Glomerular visceral epithelial cell (primary cell): ENCODE measurements at regions not wholly inside any gene's neighbourhood (a gene's known extent, or its start where the extent isn't known, plus 50 kb on each side); places are given as distances from the start of the nearest gene placed in this dataset.

Source experiments
- DNase-seq: peaks from one replicate; pipeline ENCODE4 v3.0.0-alpha.2; 2016; ENCODE audit errors: extremely low spot score

DNA sequence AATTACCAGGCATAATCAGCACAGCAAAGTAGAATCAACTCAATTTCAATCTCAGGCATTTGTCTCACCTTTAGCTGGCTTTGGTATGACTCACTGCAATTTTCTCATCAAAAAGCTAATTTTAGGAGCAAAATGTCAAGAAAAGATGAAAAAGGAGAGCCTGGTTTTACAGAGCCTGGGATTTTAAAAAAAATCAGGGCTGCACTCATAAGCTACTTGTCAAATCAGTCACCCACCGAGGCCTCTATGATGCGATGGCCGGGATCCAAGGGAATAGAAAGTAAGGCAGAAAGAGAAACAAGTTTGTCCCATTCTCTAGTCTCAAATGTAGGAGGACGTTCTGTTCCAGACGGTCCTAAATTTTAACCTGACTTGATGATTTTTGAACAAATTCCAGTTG is 170.9 kb downstream of the SOCS6 start:
- no peak for DNase-seq

DNA sequence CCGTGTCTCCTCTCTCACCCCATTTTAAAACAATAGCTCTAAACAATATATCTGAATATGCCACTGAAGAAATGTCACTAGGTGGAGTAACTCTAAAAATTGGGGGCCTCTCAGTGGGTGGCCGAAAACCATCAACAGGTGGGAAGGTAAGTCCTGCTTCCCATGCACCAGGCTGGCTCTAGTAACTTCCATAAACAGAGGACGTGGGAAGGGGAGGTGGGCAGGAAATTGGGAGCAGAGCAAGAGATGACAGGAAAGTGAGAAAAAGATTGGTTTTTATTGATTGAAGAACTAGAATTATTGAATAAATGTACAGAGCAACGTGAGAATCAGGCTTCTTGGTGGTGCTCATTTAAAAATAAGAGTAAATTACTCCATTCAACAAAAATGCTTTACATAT is 170.4 kb downstream of the SOCS6 start:
- DNase-seq = no peak

DNA sequence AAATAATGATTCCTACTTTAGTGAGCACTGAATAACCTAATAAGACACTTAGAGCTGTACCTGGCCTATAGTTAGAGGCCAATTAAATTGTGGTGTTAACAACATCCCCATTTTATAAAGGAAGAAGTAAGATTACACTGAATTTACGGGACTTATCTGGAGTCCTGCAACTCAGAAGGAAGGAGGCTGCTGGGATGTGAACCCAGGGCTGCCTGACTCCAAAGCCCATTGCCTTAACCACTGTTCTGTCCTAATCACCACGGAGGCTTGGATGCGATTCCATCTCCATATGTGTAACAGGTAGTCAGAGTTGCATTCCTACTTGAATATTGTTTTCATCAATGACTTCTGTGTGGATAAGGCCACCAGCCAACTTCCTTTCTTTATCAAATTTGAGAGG is 168.9 kb downstream of the SOCS6 start:
- no peak for DNase-seq

DNA sequence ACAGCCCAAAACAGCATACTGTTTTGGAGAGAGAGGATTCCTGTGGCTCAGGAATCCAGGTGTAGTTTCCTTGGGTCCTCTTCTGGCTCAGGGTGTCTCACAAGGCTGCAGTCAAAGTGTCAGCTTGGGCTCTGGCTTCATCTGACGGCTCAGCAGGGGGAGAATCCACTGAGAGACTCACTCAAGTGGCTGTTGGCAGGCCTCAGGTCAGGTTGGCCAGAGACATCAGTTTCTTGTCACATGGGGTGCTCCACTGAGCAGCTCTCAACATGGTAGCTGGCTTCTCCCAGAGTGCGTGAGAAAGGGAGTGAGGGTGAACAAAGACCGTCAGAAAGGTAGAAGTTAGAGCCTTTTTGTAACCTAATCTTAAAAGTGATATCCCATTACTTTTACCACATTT is 168.4 kb downstream of the SOCS6 start:
- no peak for DNase-seq

DNA sequence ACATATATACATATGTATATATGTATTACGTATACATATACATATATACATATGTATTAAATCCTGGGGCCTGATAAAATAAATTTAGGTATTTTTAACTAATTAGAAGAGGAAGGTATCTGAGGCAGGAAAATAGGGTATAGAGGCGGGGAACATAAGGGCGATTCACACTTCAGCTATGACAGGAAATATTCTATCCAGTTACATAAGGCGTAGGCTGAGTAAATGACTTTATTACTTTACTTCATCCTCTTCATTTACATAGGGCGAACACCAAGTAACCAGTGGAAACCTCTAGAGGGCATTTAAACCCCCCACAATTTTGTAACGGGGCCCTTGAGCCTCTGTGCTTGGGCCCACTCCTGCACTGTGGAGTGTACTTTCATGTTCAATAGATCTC is 167.5 kb downstream of the SOCS6 start:
- DNase-seq = no peak

DNA sequence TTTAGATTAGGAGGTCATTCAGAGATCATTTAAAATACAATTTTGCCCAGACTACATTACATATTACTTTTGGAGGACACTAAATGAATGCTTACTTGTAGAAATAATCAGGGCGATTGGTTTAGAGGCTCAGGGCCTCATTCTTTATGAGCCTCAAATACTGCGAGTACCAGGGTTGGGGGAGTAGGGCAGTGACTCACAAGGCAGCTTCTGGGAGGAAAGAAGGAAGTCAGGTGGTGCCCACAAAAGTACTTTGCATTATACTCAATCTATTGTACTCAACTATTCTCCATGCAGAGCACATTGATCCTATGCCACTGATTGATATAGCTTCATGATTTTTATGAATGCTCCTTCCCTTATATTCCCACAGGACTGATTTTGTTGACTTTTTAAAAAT is 166.9 kb downstream of the SOCS6 start:
- no peak for DNase-seq

DNA sequence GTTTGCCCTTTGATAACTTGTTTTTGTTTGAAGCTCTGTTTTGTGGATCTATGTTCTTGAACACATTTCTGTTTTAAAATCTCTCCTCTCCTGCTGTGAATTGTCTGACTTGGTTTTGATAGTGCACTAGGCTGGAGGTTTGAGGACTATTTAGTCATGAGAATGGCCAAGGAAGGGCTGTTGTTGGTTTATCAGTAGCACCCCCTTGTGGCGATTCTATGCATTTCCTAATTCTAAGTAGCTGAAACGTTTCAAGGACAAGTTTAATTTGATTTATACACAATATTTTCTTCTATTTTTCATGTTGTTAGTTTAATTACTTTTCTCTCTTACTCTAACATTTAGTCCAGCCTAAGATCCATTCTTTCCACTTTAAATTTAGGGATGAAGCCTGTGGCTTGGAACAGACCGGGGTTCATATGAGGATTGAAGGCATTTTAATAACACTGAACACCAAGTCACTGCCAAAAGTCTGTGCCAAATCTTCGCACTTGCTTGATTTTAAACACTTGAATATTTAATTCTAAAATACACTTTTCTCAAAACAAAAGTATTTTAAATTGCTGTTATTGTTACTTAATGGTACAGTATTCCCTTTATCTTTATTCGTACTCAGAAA is 166.0 kb downstream of the SOCS6 start:
- peak; percentile 69 for DNase-seq

DNA sequence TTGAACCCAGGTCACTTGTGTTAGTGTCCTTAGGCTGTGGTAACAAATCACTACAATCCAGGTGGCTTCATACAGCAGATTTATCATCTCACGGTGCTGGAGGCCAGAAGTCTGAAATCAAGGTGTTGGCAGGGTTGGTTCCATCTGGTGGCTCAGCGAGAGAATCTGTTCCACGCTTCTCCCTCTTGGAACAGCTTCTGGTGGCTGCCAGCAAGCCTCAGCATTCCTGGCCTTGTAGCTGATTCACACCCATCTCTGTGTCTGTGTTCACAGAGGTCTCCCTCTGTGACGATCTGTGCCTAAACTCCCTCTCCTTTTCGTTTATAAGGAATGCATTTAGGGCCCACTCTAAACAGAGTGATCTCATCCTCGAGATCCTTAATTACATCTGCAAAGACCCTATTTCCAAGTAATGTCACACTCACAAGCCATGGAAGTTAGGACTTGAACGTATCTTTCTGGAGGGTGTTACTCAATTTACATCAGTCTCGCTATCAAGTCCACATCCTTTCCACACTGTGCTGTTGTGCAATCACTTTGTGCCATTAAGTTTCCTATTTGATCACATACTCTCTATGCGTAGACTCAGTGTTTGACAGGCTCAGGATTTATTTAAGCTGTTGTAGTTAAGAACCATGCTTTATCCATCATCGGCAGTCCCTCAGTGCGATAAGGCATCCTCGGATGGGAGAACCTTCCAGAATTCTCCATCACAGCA is 164.4 kb downstream of the SOCS6 start:
- DNase-seq = no peak

DNA sequence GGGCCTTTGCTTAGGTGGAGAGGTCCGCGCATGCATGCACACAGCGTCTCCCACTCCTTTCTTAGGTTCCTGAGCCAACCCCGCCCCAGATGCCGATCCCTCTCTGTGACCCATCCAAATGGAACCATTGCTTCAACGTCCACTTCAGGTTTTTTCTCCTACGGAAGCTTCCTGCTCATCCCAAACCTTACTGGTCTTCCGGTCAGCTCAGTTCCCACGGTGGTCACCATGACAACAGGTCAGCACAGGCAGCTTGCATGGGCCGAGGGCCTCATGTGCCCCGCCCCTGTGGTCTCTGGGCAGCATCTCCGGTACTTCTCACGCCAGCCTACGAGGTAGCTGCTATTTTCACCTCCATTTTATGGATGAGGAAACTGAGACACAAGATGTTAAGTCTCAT is 163.7 kb downstream of the SOCS6 start:
- DNase-seq = no peak

DNA sequence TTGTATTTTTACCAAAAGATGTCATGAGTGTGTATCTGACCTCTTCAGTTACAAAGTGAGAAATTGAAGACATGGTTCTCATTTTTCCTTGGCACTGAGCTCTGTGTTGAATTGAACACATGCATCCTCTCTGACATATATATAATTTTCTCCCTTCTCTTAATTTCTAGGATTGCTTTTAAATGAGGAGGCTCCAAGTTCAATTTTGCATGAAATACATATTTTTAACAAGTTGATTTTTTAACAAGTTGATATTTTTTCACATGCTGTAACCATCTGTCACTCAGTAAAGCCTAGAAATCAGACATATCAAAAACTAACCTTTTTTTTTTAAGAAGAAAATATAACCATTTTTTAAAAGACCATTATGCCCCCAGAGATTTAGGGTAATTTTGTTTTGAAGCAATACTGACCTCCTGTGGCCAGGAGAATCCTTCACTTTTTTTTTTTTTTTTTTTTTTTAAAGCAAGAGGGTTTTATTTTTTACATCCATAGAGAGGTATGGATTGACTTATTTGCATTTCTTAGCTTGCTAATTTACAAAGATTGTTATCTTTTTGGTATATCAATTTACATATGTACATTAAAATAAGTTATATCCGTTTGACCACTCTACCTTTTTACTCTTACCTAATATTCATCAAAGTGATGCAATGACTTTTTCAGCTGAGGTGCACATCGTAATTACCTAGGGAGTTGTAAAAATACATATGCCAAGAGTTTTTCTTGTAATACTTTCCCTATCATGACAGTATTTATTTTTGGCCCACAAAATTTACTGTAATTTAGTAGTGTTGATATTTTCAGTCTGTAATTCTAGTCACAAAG is 161.8 kb downstream of the SOCS6 start:
- DNase-seq = peak; percentile 19

DNA sequence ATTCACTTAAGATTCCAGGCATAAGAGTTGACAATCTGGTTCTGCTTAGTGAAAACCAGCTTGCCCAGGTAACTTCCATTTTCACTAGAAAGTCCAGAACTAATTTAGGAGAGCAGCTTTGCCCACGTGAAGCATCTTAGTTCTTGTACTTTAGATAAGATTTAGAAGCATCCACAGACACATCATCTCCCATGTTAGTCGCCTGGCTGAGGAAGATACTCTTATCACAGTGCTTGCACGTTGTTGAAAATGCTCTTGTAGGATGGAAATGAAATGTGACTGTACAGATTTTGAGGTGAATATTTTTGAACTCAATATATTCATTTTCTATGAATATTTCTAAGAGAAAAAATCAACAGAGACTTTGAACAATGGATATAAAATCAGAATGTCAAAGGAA is 159.7 kb downstream of the SOCS6 start:
- no peak for DNase-seq

DNA sequence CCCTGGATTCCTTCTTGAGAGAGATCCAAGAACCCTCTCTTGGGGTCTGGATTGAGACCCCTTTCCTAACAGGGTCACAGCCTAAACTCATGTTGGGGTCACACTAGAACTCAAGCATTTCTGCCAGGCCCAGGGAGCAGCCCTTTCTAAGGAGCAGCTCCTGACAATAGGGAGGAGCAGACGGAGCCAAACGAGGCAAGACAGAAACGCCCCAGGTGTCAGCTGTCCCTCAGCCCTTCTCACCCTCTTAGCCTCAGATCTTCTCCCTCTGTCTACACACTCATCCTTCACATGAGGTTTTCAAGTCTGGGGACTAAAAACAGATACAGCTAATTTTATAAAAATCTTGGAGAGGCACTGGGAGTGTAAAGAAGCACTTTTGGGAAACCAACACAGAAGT is 157.2 kb downstream of the SOCS6 start:
- no peak for DNase-seq

DNA sequence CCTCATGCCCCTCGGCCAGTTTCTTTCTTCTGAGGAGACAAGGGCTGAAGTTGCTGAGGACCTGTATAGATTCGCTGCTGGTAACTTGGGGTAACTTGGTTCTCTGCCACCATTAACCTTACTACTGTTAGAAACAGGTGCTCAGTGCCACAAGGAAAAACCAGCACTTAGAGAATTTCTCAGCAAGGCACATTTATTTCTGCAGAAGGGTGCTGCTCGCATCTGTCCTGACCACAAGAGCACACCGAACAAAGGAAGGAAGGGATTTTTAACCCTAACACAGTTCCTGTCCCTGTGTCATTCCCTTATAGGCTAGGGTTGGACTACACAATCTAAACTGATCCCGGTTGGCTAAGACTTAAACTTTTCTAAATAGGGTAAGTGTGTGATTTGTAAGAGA is 154.1 kb downstream of the SOCS6 start:
- DNase-seq = no peak

DNA sequence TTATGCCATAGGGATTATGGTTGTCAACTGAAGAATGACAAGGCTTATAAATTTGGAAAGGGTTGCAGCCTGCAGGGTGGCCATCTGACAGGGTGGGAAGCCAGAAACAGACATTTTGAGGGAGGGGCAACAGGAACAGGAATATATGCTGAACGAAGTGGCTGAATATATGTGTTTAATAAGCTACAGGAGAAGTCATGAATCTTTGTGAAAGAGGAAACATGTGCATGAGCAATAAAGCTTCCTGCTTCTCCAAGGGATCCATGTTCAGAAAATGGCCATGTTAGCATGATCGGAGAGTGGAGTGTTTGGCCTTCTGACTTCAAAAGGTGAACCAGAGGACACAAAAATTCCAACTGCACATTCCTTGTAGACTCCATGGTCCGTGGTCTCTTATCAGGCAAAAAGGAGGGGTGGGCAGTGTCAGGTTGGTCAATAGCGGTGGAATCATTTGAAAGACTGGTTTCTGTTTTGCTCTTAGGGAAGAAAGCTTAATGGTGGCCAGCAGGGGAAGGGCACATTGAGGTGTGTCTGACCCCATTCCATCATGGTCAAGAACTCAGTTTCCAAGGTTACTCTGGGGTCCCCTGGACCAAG is 144.1 kb downstream of the SOCS6 start:
- DNase-seq = no peak

DNA sequence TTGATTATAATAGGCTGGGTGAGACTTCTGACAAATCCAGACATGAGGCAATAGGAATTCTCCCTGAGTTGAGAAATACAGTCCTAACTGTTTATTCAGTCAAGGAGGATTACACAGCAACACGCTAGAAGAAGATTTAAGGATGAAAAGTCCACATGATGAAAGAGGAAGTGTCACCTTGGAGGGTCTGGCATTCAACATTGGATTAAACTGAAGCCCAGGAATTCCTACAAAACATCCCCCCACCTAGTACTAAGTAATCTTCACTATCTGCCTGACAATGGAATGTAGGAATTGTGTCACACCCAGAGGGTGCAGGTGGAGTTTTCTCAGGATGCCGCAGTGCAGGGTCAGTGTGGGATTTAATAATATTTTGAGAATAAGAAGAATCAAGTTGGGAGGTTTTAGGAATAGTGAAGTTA is 142.4 kb downstream of the SOCS6 start:
- DNase-seq = peak; percentile 18

DNA sequence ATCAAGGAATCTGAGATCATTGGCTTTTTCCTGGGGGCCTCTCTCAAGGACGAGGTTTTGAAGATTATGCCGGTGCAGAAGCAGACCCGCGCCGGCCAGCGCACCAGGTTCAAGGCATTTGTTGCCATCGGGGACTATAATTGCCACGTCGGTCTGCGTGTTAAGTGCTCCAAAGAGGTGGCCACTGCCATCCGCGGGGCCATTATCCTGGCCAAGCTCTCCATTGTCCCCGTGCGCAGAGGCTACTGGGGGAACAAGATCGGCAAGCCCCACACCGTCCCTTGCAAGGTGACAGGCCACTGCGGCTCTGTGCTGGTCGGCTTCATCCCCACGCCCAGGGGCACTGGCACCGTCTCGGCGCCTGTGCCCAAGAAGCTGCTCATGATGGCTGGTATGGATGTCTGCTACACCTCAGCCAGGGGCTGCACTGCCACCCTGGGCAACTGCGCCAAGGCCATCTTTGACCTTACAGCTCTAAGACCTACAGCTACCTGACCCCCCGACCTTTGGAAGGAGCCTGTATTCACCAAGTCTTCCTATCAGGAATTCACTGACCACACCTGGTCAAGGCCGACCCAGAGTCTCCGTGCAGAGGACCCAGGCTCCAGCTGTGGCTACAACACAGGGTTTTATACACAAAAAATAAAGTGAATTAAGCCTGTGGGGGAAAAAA is 141.8 kb downstream of the SOCS6 start:
- DNase-seq = no peak

DNA sequence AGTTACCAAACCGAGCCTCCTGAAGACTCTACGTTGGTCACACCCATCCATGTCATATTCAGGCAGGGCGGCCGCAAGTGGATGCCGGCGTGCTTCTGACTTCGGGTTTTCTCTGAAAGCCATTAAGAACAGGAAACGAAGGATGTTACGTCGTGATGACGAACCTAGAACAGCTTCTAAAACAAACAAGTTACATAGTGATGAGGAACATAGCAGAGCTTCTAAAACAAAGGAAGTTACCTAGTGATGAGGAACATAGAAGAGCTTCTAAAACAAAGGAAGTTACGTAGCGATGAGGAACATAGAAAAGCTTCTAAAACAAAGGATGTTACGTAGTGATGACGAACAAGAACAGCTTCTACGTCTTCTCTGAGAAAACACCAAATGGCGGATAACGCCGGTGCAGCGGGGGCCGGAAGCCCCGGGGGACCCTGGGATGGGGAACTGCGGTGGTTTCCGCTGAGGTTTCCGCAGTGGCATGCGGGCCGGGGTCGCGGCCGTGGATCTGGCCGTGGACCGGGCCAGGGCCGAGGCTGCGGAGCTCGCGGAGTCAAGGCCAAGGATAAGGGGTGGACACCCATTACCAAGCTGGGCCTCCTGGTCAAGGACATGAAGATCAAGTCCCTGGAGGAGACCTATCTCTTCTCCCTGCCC is 141.1 kb downstream of the SOCS6 start:
- DNase-seq = no peak

DNA sequence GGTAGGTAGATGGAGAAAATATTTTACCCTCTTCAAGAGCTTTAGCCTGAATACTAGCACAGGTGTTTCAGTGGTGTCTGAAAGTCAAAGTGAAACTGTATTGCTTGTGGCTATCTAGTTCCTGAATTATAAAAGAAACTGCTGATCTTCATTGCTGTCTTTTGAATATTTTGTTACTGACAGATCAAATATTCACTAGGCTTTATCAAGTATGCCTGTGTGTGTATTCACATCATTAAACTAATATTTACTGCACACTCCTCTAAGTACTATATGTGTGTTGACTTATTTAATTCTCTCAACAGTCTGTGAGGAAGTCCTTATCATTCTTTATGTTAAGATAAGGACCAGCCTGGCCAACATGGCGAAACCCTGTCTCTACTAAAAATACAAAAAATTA is 139.6 kb downstream of the SOCS6 start:
- DNase-seq = no peak

DNA sequence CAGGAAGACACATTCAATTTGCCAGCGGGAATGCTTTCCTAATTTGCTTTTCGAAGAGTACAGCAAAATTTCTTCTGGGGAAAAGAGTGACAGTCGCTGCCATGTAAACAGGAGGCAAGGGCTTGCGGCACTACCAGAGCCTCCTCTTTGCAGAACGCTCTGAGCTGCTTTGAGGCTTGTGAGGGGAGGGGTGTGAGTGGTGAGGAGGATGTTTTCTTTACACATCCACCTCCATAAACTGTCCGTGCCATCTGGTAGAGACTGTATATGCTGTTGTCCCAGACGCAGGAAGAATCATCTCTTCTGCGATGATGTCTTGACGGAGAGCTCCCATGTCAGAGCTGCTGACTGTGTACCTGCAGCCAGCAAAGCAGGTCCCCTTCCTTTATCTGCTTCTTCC is 138.0 kb downstream of the SOCS6 start:
- no peak for DNase-seq

DNA sequence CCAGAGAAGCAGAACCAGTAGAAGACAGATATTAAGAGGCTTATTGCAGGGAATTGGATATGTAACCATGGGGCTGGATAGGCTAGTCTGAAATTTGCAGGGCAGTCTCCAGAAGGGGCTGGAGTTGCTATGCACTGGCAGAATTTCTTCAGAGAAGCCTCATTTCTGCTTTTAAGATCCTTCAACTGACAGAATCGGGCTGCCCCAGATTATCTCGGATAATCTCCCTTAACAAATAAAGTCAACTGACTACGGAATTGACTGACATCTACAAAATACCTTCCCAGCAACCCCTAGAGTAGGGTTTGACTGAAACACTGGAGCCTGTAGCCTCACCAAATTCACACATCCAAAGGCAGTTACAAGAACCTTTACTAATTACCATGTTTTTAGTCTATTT is 136.4 kb downstream of the SOCS6 start:
- DNase-seq = no peak

DNA sequence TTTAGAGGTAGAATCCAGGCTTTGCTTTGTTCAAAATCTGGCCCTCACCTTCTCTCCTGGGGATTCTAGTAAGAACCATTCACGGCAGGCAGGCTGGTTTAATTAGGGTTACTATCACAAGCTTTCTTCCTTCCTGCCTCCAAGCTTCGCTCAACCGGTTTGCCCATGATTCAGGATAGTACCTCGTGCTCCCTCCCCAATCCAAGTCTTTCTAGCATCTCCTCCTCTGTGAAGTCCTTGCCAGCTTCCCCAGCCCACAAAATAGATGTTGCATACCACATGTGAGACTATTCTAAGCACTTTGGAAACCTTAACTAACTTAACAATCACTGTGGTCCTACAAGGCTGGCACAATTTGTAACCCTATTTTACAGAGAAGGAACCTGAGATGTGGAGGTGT is 135.1 kb downstream of the SOCS6 start:
- DNase-seq = no peak

DNA sequence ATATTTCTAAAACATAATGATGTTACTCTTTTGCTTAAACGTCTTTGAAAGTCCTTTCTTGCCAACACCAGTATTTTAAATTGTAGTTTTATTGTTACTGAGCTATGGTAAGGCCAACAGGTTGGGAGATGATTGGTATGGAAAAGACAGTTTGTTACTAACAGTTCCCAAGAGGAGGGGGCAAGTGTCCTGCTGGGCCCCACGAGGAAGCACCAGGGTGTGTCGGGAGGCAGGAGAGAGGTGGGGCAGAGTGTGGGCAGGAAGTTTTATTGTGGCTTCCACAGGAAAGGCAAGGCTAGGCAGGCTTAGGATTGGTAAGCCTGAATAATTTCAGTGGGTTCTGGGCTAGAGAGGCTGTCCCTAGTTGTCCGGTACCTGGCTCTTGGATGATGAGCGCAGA is 134.3 kb downstream of the SOCS6 start:
- DNase-seq = no peak
